Skin of body (tissue), 1 donor: ENCODE measurements at regions not wholly inside any gene's neighbourhood (a gene's known extent, or its start where the extent isn't known, plus 50 kb on each side); places are given as distances from the start of the nearest gene placed in this dataset.
A peak's percentile ranks its signal among the peaks of the same experiment; 100 is the strongest.

ENCODE experiments used
- DNase-seq: peaks from one replicate; lab custom pipeline; 2025; lab: John Stamatoyannopoulos, UW

- DNase-seq, result peak; percentile 49
Observed at GRCh38 chr5:135723491-135723890, 111.0 kb upstream of the SLC25A48 start.

- DNase-seq, result no peak
Observed at GRCh38 chr5:135721548-135722090, 112.8 kb upstream of the SLC25A48 start.

- no peak for DNase-seq
Observed at GRCh38 chr5:135720191-135720590, 114.3 kb upstream of the SLC25A48 start.

GRCh38 chr5:135719428-135720063 lies 114.9 kb upstream of the SLC25A48 start:
- no peak for DNase-seq

GRCh38 chr5:135718651-135719050 lies 115.8 kb upstream of the SLC25A48 start:
- no peak for DNase-seq

- DNase-seq, result no peak
Observed at GRCh38 chr5:135718151-135718550, 116.3 kb upstream of the SLC25A48 start.

- DNase-seq, result no peak
Observed at GRCh38 chr5:135715267-135716055, 119.0 kb upstream of the SLC25A48 start.

- DNase-seq, result peak; percentile 17
Observed at GRCh38 chr5:135714126-135714894, 120.2 kb upstream of the SLC25A48 start.

GRCh38 chr5:135713161-135713915 lies 121.1 kb upstream of the SLC25A48 start:
- DNase-seq, result no peak

- DNase-seq, result peak; percentile 18
Observed at GRCh38 chr5:135711911-135712310, 122.6 kb upstream of the SLC25A48 start.

GRCh38 chr5:135710045-135710675 lies 124.3 kb upstream of the SLC25A48 start:
- DNase-seq, result peak; percentile 74

- no peak for DNase-seq
Observed at GRCh38 chr5:135709208-135709575, 125.3 kb upstream of the SLC25A48 start.

GRCh38 chr5:135708481-135709207 lies 125.8 kb upstream of the SLC25A48 start:
- no peak for DNase-seq

- no peak for DNase-seq
Observed at GRCh38 chr5:135707302-135707701, 127.2 kb upstream of the SLC25A48 start.

GRCh38 chr5:135706893-135707292 lies 127.6 kb upstream of the SLC25A48 start:
- DNase-seq, result no peak

- no peak for DNase-seq
Observed at GRCh38 chr5:135706474-135706873, 127.7 kb upstream of the CXCL14 start.

- no peak for DNase-seq
Observed at GRCh38 chr5:135705941-135706466, 127.2 kb upstream of the CXCL14 start.

GRCh38 chr5:135705141-135705631 lies 126.4 kb upstream of the CXCL14 start:
- DNase-seq, result no peak

GRCh38 chr5:135704616-135705015 lies 125.8 kb upstream of the CXCL14 start:
- no peak for DNase-seq
